HCT116 (cell line): ENCODE measurements at regions not wholly inside any gene's neighbourhood (a gene's known extent, or its start where the extent isn't known, plus 50 kb on each side); places are given as distances from the start of the nearest gene placed in this dataset.

ENCODE experiments used
- ATF3 ChIP-seq: IDR thresholded peaks from 2 replicates; pipeline ENCODE4 v1.6.1; 2012
- CEBPB ChIP-seq: IDR thresholded peaks from 2 replicates; pipeline ENCODE4 v1.6.1; 2012; ENCODE audit warnings: low read depth
- CTCF ChIP-seq, 3 experiments: fragments of 200-600 bp in 1 of 3; sonication (generic) in 1 of 3; IDR thresholded peaks in 2 of 3; conservative IDR thresholded peaks in 1 of 3; 2 replicates each; pipeline ENCODE4 v1.5.1; 2012 to 2017; ENCODE audit warnings: low read depth in 2 of 3, low read length in 2 of 3, antibody characterized with exemption in 1 of 3, borderline replicate concordance in 1 of 3, control low read depth in 1 of 3, mild to moderate bottlenecking in 1 of 3, mixed read lengths in 1 of 3, mixed run types in 1 of 3, moderate library complexity in 1 of 3; ENCODE audit not compliant: insufficient read depth in 1 of 3
- EGR1 ChIP-seq: IDR thresholded peaks from 2 replicates; pipeline ENCODE4 v1.6.1; 2012; ENCODE audit warnings: low read depth
- EZH2 ChIP-seq: fragments of 200-600 bp; sonication (generic); IDR thresholded peaks from 2 replicates; pipeline ENCODE4 v1.6.1; 2017; ENCODE audit warnings: antibody characterized with exemption, mixed run types
- POLR2A ChIP-seq: IDR thresholded peaks from 2 replicates; pipeline ENCODE4 v1.7.0; 2011; ENCODE audit warnings: borderline replicate concordance; ENCODE audit not compliant: insufficient read depth, insufficient read length; ENCODE audit errors: extremely low read depth
- POLR2AphosphoS5 ChIP-seq: IDR thresholded peaks from 2 replicates; pipeline ENCODE4 v1.6.1; 2011; ENCODE audit warnings: mild to moderate bottlenecking, low read depth, low read length, moderate library complexity
- RAD21 ChIP-seq: IDR thresholded peaks from 2 replicates; pipeline ENCODE4 v1.6.1; 2012; ENCODE audit warnings: low read depth, mild to moderate bottlenecking
- REST ChIP-seq: IDR thresholded peaks from 2 replicates; pipeline ENCODE4 v1.6.1; 2012; ENCODE audit warnings: low read depth
- ZBTB33 ChIP-seq: IDR thresholded peaks from 2 replicates; pipeline ENCODE4 v1.6.1; 2011; ENCODE audit warnings: mild to moderate bottlenecking, low read length, moderate library complexity; ENCODE audit not compliant: insufficient replicate concordance; ENCODE audit errors: extremely low read depth
- ZFX ChIP-seq: fragments of 450-650 bp; IDR thresholded peaks from 2 replicates; pipeline ENCODE4 v1.6.1; 2017
- ZNF274 ChIP-seq: fragments of 200-500 bp; sonication (Bioruptor generic); IDR thresholded peaks from 2 replicates; pipeline ENCODE4 v1.6.1; 2014; ENCODE audit warnings: mild to moderate bottlenecking, low read depth, low read length, inconsistent platforms

GRCh38 chr4:41423117-41423516 lies 114.8 kb upstream of the LIMCH1 start:
- no peak for TF ChIP-seq POLR2A
- TF ChIP-seq ATF3 = no peak
- TF ChIP-seq RAD21 = no peak
- TF ChIP-seq REST = no peak
- no peak for TF ChIP-seq CTCF (IDR thresholded peaks at IDR 0.05 in 2 of 3, conservative IDR thresholded peaks at IDR 0.05 in 1 of 3; ENCODE audit: borderline replicate concordance in 1 of 3, insufficient read depth in 1 of 3, low read depth in 2 of 3, low read length in 2 of 3)
- TF ChIP-seq CEBPB = no peak
- TF ChIP-seq POLR2AphosphoS5 = no peak
- no peak for TF ChIP-seq ZBTB33
- TF ChIP-seq ZNF274 = no peak
- TF ChIP-seq ZFX = no peak
- no peak for TF ChIP-seq EZH2
- no peak for TF ChIP-seq EGR1
